ENCODE measurements at regions not wholly inside any gene's neighbourhood (a gene's known extent, or its start where the extent isn't known, plus 50 kb on each side); places are given as distances from the start of the nearest gene placed in this dataset.

DNA sequence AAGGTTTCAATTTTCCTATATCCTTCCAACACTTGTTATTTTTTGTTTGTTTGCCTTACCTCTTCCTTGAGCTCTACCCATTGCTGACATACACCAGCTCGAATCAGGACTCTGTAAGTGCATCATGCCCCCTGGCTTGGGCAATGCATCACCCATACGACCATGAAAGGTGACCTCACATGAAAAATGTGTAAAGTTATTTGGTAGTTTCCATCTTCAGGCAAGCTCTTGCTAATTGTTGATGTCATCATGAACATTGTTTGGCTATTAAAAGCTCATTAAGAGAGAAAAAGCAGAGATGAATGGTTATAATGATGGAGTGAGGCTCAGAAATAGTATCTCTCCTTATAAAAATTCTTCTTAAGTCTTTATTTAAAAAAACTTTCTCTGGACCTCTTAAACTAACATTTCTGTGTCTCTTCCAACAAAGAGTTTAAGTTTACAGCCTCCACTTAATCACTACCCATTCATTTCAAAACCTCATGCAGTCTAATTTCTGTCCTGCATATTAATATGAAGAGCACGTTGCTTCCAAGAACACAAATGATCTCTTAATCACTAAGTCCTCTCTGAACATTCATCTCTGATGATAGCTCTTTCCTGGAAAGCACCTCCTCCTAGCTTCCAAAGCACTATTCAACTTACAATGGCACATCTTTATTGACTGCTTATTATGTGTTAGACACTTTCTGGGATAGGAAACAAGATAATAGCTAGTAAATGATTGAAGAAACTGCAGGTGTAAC is 236.3 kb downstream of the NFKBIZ start (continued):
- TF ChIP-seq ZBTB7A (tag by site-specific recombination; IDR thresholded peaks at IDR 0.05; ENCODE audit: low read depth) (no peak), ZBTB21 (tag by site-specific recombination; IDR thresholded peaks at IDR 0.05) (0 out of 2 replicates have a peak, but pooled peaks have one; percentile 35), ZNF530 (tag by site-specific recombination; IDR thresholded peaks at IDR 0.05; ENCODE audit: low read depth) (no peak), ZNF138 (tag by site-specific recombination; IDR thresholded peaks at IDR 0.05; ENCODE audit: borderline replicate concordance) (no peak), HOXA7 (CRISPR knock-in tag; IDR thresholded peaks at IDR 0.05; ENCODE audit: borderline replicate concordance) (no peak), ZNF658 (tag by site-specific recombination; IDR thresholded peaks at IDR 0.05) (no peak), ZBTB48 (tag by site-specific recombination; IDR thresholded peaks at IDR 0.05) (no peak), ZNF302 (tag by site-specific recombination; IDR thresholded peaks at IDR 0.05; ENCODE audit: low read depth) (no peak), ZNF433 (tag by site-specific recombination; IDR thresholded peaks at IDR 0.05; ENCODE audit: low read depth) (no peak), ZNF121 (tag by site-specific recombination; IDR thresholded peaks at IDR 0.05) (no peak), ZNF777 (tag by site-specific recombination; IDR thresholded peaks at IDR 0.05; ENCODE audit: borderline replicate concordance) (no peak), GLI2 (tag by site-specific recombination; IDR thresholded peaks at IDR 0.05; ENCODE audit: borderline replicate concordance, low read depth) (no peak), ZBTB20 (tag by site-specific recombination; IDR thresholded peaks at IDR 0.05) (no peak), ZNF354C (tag by site-specific recombination; IDR thresholded peaks at IDR 0.05; ENCODE audit: borderline replicate concordance, low read depth) (no peak), KLF10 (tag by site-specific recombination; IDR thresholded peaks at IDR 0.05) (no peak), ZNF558 (tag by site-specific recombination; IDR thresholded peaks at IDR 0.05) (no peak), ZNF785 (tag by site-specific recombination; IDR thresholded peaks at IDR 0.05) (no peak), ZNF514 (tag by site-specific recombination; IDR thresholded peaks at IDR 0.05) (no peak), ZNF521 (tag by site-specific recombination; IDR thresholded peaks at IDR 0.05) (no peak), ZNF560 (tag by site-specific recombination; IDR thresholded peaks at IDR 0.05; ENCODE audit: borderline replicate concordance) (no peak), ZEB2 (tag by site-specific recombination; IDR thresholded peaks at IDR 0.05) (no peak), PRDM1 (tag by site-specific recombination; IDR thresholded peaks at IDR 0.05) (no peak), ZNF214 (tag by site-specific recombination; IDR thresholded peaks at IDR 0.05; ENCODE audit: borderline replicate concordance) (no peak), ZNF561 (tag by site-specific recombination; IDR thresholded peaks at IDR 0.05; ENCODE audit: borderline replicate concordance) (no peak), PBX3 (CRISPR knock-in tag; IDR thresholded peaks at IDR 0.05) (no peak)
- TF ChIP-seq, protein P1, sequence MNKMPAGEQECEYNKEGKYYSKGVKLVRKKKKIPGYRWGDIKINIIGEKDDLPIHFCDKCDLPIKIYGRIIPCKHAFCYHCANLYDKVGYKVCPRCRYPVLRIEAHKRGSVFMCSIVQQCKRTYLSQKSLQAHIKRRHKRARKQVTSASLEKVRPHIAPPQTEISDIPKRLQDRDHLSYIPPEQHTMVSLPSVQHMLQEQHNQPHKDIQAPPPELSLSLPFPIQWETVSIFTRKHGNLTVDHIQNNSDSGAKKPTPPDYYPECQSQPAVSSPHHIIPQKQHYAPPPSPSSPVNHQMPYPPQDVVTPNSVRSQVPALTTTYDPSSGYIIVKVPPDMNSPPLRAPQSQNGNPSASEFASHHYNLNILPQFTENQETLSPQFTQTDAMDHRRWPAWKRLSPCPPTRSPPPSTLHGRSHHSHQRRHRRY (tag by site-specific recombination; IDR thresholded peaks at IDR 0.05), result no peak
- TF ChIP-seq, protein P2, sequence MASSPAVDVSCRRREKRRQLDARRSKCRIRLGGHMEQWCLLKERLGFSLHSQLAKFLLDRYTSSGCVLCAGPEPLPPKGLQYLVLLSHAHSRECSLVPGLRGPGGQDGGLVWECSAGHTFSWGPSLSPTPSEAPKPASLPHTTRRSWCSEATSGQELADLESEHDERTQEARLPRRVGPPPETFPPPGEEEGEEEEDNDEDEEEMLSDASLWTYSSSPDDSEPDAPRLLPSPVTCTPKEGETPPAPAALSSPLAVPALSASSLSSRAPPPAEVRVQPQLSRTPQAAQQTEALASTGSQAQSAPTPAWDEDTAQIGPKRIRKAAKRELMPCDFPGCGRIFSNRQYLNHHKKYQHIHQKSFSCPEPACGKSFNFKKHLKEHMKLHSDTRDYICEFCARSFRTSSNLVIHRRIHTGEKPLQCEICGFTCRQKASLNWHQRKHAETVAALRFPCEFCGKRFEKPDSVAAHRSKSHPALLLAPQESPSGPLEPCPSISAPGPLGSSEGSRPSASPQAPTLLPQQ (tag by site-specific recombination; IDR thresholded peaks at IDR 0.05), result no peak
- TF ChIP-seq, protein P3, sequence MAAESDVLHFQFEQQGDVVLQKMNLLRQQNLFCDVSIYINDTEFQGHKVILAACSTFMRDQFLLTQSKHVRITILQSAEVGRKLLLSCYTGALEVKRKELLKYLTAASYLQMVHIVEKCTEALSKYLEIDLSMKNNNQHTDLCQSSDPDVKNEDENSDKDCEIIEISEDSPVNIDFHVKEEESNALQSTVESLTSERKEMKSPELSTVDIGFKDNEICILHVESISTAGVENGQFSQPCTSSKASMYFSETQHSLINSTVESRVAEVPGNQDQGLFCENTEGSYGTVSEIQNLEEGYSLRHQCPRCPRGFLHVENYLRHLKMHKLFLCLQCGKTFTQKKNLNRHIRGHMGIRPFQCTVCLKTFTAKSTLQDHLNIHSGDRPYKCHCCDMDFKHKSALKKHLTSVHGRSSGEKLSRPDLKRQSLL (tag by site-specific recombination; IDR thresholded peaks at IDR 0.05), result no peak
- TF ChIP-seq, protein P4, sequence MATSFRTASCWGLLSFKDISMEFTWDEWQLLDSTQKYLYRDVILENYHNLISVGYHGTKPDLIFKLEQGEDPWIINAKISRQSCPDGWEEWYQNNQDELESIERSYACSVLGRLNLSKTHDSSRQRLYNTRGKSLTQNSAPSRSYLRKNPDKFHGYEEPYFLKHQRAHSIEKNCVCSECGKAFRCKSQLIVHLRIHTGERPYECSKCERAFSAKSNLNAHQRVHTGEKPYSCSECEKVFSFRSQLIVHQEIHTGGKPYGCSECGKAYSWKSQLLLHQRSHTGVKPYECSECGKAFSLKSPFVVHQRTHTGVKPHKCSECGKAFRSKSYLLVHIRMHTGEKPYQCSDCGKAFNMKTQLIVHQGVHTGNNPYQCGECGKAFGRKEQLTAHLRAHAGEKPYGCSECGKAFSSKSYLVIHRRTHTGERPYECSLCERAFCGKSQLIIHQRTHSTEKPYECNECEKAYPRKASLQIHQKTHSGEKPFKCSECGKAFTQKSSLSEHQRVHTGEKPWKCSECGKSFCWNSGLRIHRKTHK (tag by site-specific recombination; IDR thresholded peaks at IDR 0.05), result no peak
- TF ChIP-seq, protein P5, sequence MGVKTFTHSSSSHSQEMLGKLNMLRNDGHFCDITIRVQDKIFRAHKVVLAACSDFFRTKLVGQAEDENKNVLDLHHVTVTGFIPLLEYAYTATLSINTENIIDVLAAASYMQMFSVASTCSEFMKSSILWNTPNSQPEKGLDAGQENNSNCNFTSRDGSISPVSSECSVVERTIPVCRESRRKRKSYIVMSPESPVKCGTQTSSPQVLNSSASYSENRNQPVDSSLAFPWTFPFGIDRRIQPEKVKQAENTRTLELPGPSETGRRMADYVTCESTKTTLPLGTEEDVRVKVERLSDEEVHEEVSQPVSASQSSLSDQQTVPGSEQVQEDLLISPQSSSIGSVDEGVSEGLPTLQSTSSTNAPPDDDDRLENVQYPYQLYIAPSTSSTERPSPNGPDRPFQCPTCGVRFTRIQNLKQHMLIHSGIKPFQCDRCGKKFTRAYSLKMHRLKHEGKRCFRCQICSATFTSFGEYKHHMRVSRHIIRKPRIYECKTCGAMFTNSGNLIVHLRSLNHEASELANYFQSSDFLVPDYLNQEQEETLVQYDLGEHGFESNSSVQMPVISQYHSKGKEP (tag by site-specific recombination; IDR thresholded peaks at IDR 0.05), result no peak
- TF ChIP-seq, protein P6, sequence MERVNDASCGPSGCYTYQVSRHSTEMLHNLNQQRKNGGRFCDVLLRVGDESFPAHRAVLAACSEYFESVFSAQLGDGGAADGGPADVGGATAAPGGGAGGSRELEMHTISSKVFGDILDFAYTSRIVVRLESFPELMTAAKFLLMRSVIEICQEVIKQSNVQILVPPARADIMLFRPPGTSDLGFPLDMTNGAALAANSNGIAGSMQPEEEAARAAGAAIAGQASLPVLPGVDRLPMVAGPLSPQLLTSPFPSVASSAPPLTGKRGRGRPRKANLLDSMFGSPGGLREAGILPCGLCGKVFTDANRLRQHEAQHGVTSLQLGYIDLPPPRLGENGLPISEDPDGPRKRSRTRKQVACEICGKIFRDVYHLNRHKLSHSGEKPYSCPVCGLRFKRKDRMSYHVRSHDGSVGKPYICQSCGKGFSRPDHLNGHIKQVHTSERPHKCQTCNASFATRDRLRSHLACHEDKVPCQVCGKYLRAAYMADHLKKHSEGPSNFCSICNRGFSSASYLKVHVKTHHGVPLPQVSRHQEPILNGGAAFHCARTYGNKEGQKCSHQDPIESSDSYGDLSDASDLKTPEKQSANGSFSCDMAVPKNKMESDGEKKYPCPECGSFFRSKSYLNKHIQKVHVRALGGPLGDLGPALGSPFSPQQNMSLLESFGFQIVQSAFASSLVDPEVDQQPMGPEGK (tag by site-specific recombination; IDR thresholded peaks at IDR 0.05), result no peak

Data from HEK293 (cell line).